ENCODE measurements at regions not wholly inside any gene's neighbourhood (a gene's known extent, or its start where the extent isn't known, plus 50 kb on each side); places are given as distances from the start of the nearest gene placed in this dataset.
A peak's percentile ranks its signal among the peaks of the same experiment; 100 is the strongest.
"Not testable (repeated sequence)": the region's sequence is repeated elsewhere in the genome, so short reads cannot be mapped to it uniquely, and the experiment has no call there.

GRCh38 chr9:96064826-96065481 lies 189.5 kb downstream of the ERCC6L2 start:
- DNase-seq (ENCODE audit: low read depth): no peak

GRCh38 chr9:96062854-96063253 lies 187.4 kb downstream of the ERCC6L2 start:
- no peak for DNase-seq (ENCODE audit: low read depth)

- no peak for DNase-seq (ENCODE audit: low read depth)
Measured at GRCh38 chr9:96062031-96062430, 186.5 kb downstream of the ERCC6L2 start.

GRCh38 chr9:96061293-96061987 lies 185.9 kb downstream of the ERCC6L2 start:
- DNase-seq (ENCODE audit: low read depth): peak; percentile 37

GRCh38 chr9:96058218-96058617 lies 182.7 kb downstream of the ERCC6L2 start:
- no peak for DNase-seq (ENCODE audit: low read depth)

GRCh38 chr9:96057155-96057554 lies 181.7 kb downstream of the ERCC6L2 start:
- DNase-seq (ENCODE audit: low read depth): no peak

GRCh38 chr9:96056226-96056625 lies 180.7 kb downstream of the ERCC6L2 start:
- DNase-seq (ENCODE audit: low read depth): no peak

GRCh38 chr9:96054248-96054647 lies 178.8 kb downstream of the ERCC6L2 start:
- DNase-seq (ENCODE audit: low read depth): not testable (repeated sequence)

- DNase-seq (ENCODE audit: low read depth): no peak
Measured at GRCh38 chr9:96052686-96053085, 177.2 kb downstream of the ERCC6L2 start.

- no peak for DNase-seq (ENCODE audit: low read depth)
Measured at GRCh38 chr9:96051423-96051822, 175.9 kb downstream of the ERCC6L2 start.

GRCh38 chr9:96050861-96051155 lies 175.3 kb downstream of the ERCC6L2 start:
- DNase-seq (ENCODE audit: low read depth): no peak

GRCh38 chr9:96050048-96050860 lies 174.8 kb downstream of the ERCC6L2 start:
- no peak for DNase-seq (ENCODE audit: low read depth)

- DNase-seq (ENCODE audit: low read depth): no peak
Measured at GRCh38 chr9:96048956-96049831, 173.7 kb downstream of the ERCC6L2 start.

GRCh38 chr9:96048104-96048955 lies 172.8 kb downstream of the ERCC6L2 start:
- DNase-seq (ENCODE audit: low read depth): no peak

- no peak for DNase-seq (ENCODE audit: low read depth)
Measured at GRCh38 chr9:96047741-96048103, 172.2 kb downstream of the ERCC6L2 start.

GRCh38 chr9:96047116-96047639 lies 171.7 kb downstream of the ERCC6L2 start:
- DNase-seq (ENCODE audit: low read depth): no peak

GRCh38 chr9:96045811-96046210 lies 170.3 kb downstream of the ERCC6L2 start:
- no peak for DNase-seq (ENCODE audit: low read depth)

- no peak for DNase-seq (ENCODE audit: low read depth)
Measured at GRCh38 chr9:96044401-96044800, 168.9 kb downstream of the ERCC6L2 start.

GRCh38 chr9:96040591-96041461 lies 165.3 kb downstream of the ERCC6L2 start:
- DNase-seq (ENCODE audit: low read depth): no peak

- DNase-seq (ENCODE audit: low read depth): no peak
Measured at GRCh38 chr9:96038914-96039313, 163.4 kb downstream of the ERCC6L2 start.
